Naive thymus-derived CD4-positive, alpha-beta T cell (primary cell): ENCODE measurements at regions not wholly inside any gene's neighbourhood (a gene's known extent, or its start where the extent isn't known, plus 50 kb on each side); places are given as distances from the start of the nearest gene placed in this dataset.
A peak's percentile ranks its signal among the peaks of the same experiment; 100 is the strongest.
"Not testable (repeated sequence)": the region's sequence is repeated elsewhere in the genome, so short reads cannot be mapped to it uniquely, and the experiment has no call there.

Experiments
- ATAC-seq: fragments of 150-1000 bp; cut with Tn5 transposase; 2 replicates; pipeline ENCODE4 v1.10.0; 2021; ENCODE audit warnings: mild to moderate bottlenecking, moderate library complexity
- CTCF ChIA-PET: fragments of 350-600 bp; sonication (Branson Sonifier 250); formaldehyde crosslinking; loops from one replicate; lab custom pipeline; 2021; ENCODE audit warnings: antibody characterized with exemption; lab: Charles Lee
- POLR2A ChIA-PET: fragments of 350-600 bp; sonication (Branson Sonifier 250); formaldehyde crosslinking; loops from one replicate; lab custom pipeline; 2021; ENCODE audit warnings: antibody characterized with exemption, inconsistent platforms; lab: Charles Lee
- DNase-seq, 9 donors: peaks; one replicate each; pipeline versions ENCODE4 v3.0.0 to v3.0.0-alpha.2; 2020 to 2022; ENCODE audit warnings: mixed read lengths in 1 of 9
- H3K27ac ChIP-seq: one replicate; pipeline ENCODE4 v1.7.0; 2013; ENCODE audit warnings: mild to moderate bottlenecking, low read depth, low read length, moderate library complexity
- H3K27me3 ChIP-seq, 2 donors: one replicate each; pipeline ENCODE4 v1.7.0; 2013; ENCODE audit warnings: low read length in 2 of 2, mild to moderate bottlenecking in 2 of 2, moderate library complexity in 2 of 2; ENCODE audit not compliant: control insufficient read depth in 2 of 2, insufficient read depth in 2 of 2
- H3K36me3 ChIP-seq, 3 experiments: 1 replicate in 2 of 3; 2 replicates in 1 of 3; pipeline ENCODE4 v1.7.0; 2013; ENCODE audit warnings: low read length in 3 of 3, mild to moderate bottlenecking in 3 of 3, moderate library complexity in 1 of 3; ENCODE audit not compliant: insufficient read depth in 3 of 3, control insufficient read depth in 2 of 3
- H3K4me1 ChIP-seq, 2 donors: one replicate each; pipeline ENCODE4 v1.7.0; 2013; ENCODE audit warnings: low read length in 2 of 2, mild to moderate bottlenecking in 2 of 2, moderate library complexity in 1 of 2; ENCODE audit not compliant: control insufficient read depth in 2 of 2, insufficient read depth in 2 of 2
- H3K4me3 ChIP-seq: 2 replicates; pipeline ENCODE4 v1.7.0; 2013; ENCODE audit warnings: mild to moderate bottlenecking, low read length
- H3K9me3 ChIP-seq, 3 experiments: 1 replicate in 2 of 3; 2 replicates in 1 of 3; pipeline ENCODE4 v1.7.0; 2013; ENCODE audit warnings: low read length in 3 of 3; ENCODE audit not compliant: control insufficient read depth in 2 of 3
- H3K27ac Mint-ChIP-seq, 9 donors: one replicate each; pipeline ENCODE4 v1.8.0; 2020 to 2022; ENCODE audit warnings: mixed read lengths in 9 of 9, mild to moderate bottlenecking in 8 of 9, moderate library complexity in 5 of 9, inconsistent platforms in 2 of 9
- H3K27me3 Mint-ChIP-seq, 5 donors: one replicate each; pipeline ENCODE4 v1.8.0; 2021 to 2022; ENCODE audit warnings: mixed read lengths in 5 of 5, mild to moderate bottlenecking in 1 of 5
- H3K36me3 Mint-ChIP-seq, 5 donors: one replicate each; pipeline ENCODE4 v1.8.0; 2020 to 2022; ENCODE audit warnings: mixed read lengths in 5 of 5, mild to moderate bottlenecking in 3 of 5, inconsistent platforms in 1 of 5
- H3K4me1 Mint-ChIP-seq, 7 donors: one replicate each; pipeline ENCODE4 v1.8.0; 2020 to 2022; ENCODE audit warnings: mixed read lengths in 7 of 7, mild to moderate bottlenecking in 3 of 7, inconsistent platforms in 1 of 7
- H3K4me3 Mint-ChIP-seq, 10 donors: one replicate each; pipeline ENCODE4 v1.8.0; 2020 to 2022; ENCODE audit warnings: mild to moderate bottlenecking in 10 of 10, mixed read lengths in 10 of 10, moderate library complexity in 6 of 10, inconsistent platforms in 2 of 10
- H3K9me3 Mint-ChIP-seq, 11 donors: one replicate each; pipeline ENCODE4 v1.8.0; 2020 to 2022; ENCODE audit warnings: mixed read lengths in 11 of 11, mild to moderate bottlenecking in 4 of 11, inconsistent platforms in 1 of 11, moderate library complexity in 1 of 11
- intact Hi-C, 2 donors: fragments of 100-400 bp; cut with micrococcal nuclease; formaldehyde crosslinking; loops; one replicate each; pipeline ENCODE4 v1.15.1; 2023

- Mint-ChIP-seq H3K4me3 (no peak overlapping the region), H3K9me3 (peaks cover 0 to 4% (median 0%) of the 10 kb centered on the region in 11 donors), H3K4me1 (no peaks in the 10 kb centered on the region), H3K27me3 (peaks cover 0 to 5% (median 0%) of the 10 kb centered on the region in 5 donors), H3K36me3 (no peaks in the 10 kb centered on the region), H3K27ac (no peak overlapping the region)
- ATAC-seq (no peak), DNase-seq (no peak)
- ChIA-PET CTCF (no interaction called here), POLR2A (no interaction called here)
- no peaks in the 10 kb centered on the region for H3K4me1 ChIP-seq
- no peaks in the 10 kb centered on the region for H3K27me3 ChIP-seq
- H3K4me3 ChIP-seq: no peak overlapping the region
- H3K27ac ChIP-seq: no peak overlapping the region
- intact Hi-C loops: no loop called here
- H3K9me3 ChIP-seq: no peaks in the 10 kb centered on the region
- H3K36me3 ChIP-seq: no peaks in the 10 kb centered on the region
Observed at GRCh38 chr2:65913813-65914212, 481.4 kb upstream of the SPRED2 start.

- no peak overlapping the region for H3K27ac ChIP-seq
- H3K9me3 ChIP-seq: no peaks in the 10 kb centered on the region
- Mint-ChIP-seq H3K27me3 (peaks cover 0 to 20% (median 9%) of the 10 kb centered on the region in 5 donors), H3K27ac (peak overlapping the region in 1 of 9 donors; percentile 33), H3K4me3 (no peak overlapping the region), H3K36me3 (no peaks in the 10 kb centered on the region), H3K4me1 (no peaks in the 10 kb centered on the region), H3K9me3 (peaks cover 0 to 16% (median 5%) of the 10 kb centered on the region in 11 donors)
- no peak for ATAC-seq
- no peaks in the 10 kb centered on the region for H3K36me3 ChIP-seq
- POLR2A ChIA-PET: no interaction called here
- no peak overlapping the region for H3K4me3 ChIP-seq
- H3K4me1 ChIP-seq: no peaks in the 10 kb centered on the region
- no peak for DNase-seq
- H3K27me3 ChIP-seq: no peaks in the 10 kb centered on the region
- intact Hi-C loops: no loop called here
- CTCF ChIA-PET: no interaction called here
Observed at GRCh38 chr2:65901756-65902155, 469.4 kb upstream of the SPRED2 start.

- Mint-ChIP-seq H3K4me3 (no peak overlapping the region), H3K36me3 (no peaks in the 10 kb centered on the region), H3K4me1 (no peaks in the 10 kb centered on the region), H3K27ac (no peak overlapping the region), H3K9me3 (peaks cover 0 to 19% (median 6%) of the 10 kb centered on the region in 11 donors), H3K27me3 (peaks cover 0 to 8% (median 4%) of the 10 kb centered on the region in 5 donors)
- intact Hi-C loops: no loop called here
- ChIA-PET POLR2A (no interaction called here), CTCF (no interaction called here)
- DNase-seq (no peak), ATAC-seq (no peak)
- H3K4me3 ChIP-seq: no peak overlapping the region
- H3K36me3 ChIP-seq: no peaks in the 10 kb centered on the region
- no peaks in the 10 kb centered on the region for H3K27me3 ChIP-seq
- no peaks in the 10 kb centered on the region for H3K9me3 ChIP-seq
- H3K4me1 ChIP-seq: no peaks in the 10 kb centered on the region
- H3K27ac ChIP-seq: no peak overlapping the region
Observed at GRCh38 chr2:65896446-65896845, 464.0 kb upstream of the SPRED2 start.

- peaks cover 1 to 23% (median 9%) of the 10 kb centered on the region in 11 donors for H3K9me3 Mint-ChIP-seq
- H3K27me3 Mint-ChIP-seq, H3K27ac Mint-ChIP-seq, H3K4me3 ChIP-seq, H3K36me3 Mint-ChIP-seq, ATAC-seq, H3K9me3 ChIP-seq, H3K4me1 Mint-ChIP-seq, DNase-seq, H3K4me3 Mint-ChIP-seq, CTCF ChIA-PET, H3K27me3 ChIP-seq, POLR2A ChIA-PET, H3K4me1 ChIP-seq, H3K36me3 ChIP-seq, H3K27ac ChIP-seq, intact Hi-C loops: not testable (repeated sequence)
Observed at GRCh38 chr2:65890131-65890530, 457.7 kb upstream of the SPRED2 start.

- Mint-ChIP-seq H3K36me3 (no peaks in the 10 kb centered on the region), H3K4me3 (no peak overlapping the region), H3K27me3 (peaks cover 0 to 5% (median 4%) of the 10 kb centered on the region in 5 donors), H3K9me3 (peaks cover 0 to 12% (median 5%) of the 10 kb centered on the region in 11 donors), H3K27ac (no peak overlapping the region), H3K4me1 (no peaks in the 10 kb centered on the region)
- no peaks in the 10 kb centered on the region for H3K27me3 ChIP-seq
- CTCF ChIA-PET: no interaction called here
- H3K4me3 ChIP-seq: no peak overlapping the region
- H3K27ac ChIP-seq: no peak overlapping the region
- no peak for DNase-seq
- no peaks in the 10 kb centered on the region for H3K36me3 ChIP-seq
- intact Hi-C loops: no loop called here
- no peaks in the 10 kb centered on the region for H3K9me3 ChIP-seq
- POLR2A ChIA-PET: no interaction called here
- no peaks in the 10 kb centered on the region for H3K4me1 ChIP-seq
- ATAC-seq: no peak
Observed at GRCh38 chr2:65885266-65885665, 452.9 kb upstream of the SPRED2 start.

GRCh38 chr2:65881592-65881991, 449.2 kb upstream of the SPRED2 start:
- Histone ChIP-seq H3K4me1 (no peaks in the 10 kb centered on the region), H3K27me3 (no peaks in the 10 kb centered on the region), H3K9me3 (no peaks in the 10 kb centered on the region), H3K4me3 (no peak overlapping the region), H3K27ac (no peak overlapping the region), H3K36me3 (no peaks in the 10 kb centered on the region)
- intact Hi-C loops: no loop called here
- Mint-ChIP-seq H3K9me3 (peaks cover 0 to 7% (median 0%) of the 10 kb centered on the region in 11 donors), H3K27me3 (peaks cover 0 to 9% (median 0%) of the 10 kb centered on the region in 5 donors), H3K4me3 (no peak overlapping the region), H3K36me3 (no peaks in the 10 kb centered on the region), H3K4me1 (no peaks in the 10 kb centered on the region), H3K27ac (no peak overlapping the region)
- ATAC-seq (no peak), DNase-seq (no peak)
- POLR2A ChIA-PET: no interaction called here
- CTCF ChIA-PET: no interaction called here

- Histone ChIP-seq H3K27ac (no peak overlapping the region), H3K4me3 (no peak overlapping the region), H3K9me3 (no peaks in the 10 kb centered on the region), H3K4me1 (no peaks in the 10 kb centered on the region), H3K36me3 (no peaks in the 10 kb centered on the region), H3K27me3 (no peaks in the 10 kb centered on the region)
- Mint-ChIP-seq H3K36me3 (no peaks in the 10 kb centered on the region), H3K27ac (no peak overlapping the region), H3K27me3 (peaks cover 0 to 8% (median 0%) of the 10 kb centered on the region in 5 donors), H3K4me1 (no peaks in the 10 kb centered on the region), H3K9me3 (peaks cover 0 to 4% (median 0%) of the 10 kb centered on the region in 11 donors), H3K4me3 (no peak overlapping the region)
- POLR2A ChIA-PET: no interaction called here
- DNase-seq (no peak), ATAC-seq (no peak)
- intact Hi-C loops: no loop called here
- CTCF ChIA-PET: no interaction called here
Observed at GRCh38 chr2:65880436-65880835, 448.0 kb upstream of the SPRED2 start.
